Mammary epithelial cell (primary cell): ENCODE measurements at regions not wholly inside any gene's neighbourhood (a gene's known extent, or its start where the extent isn't known, plus 50 kb on each side); places are given as distances from the start of the nearest gene placed in this dataset.

Experiments
- EZH2 ChIP-seq: IDR thresholded peaks from 2 replicates; pipeline ENCODE4 v1.6.1; 2012; ENCODE audit warnings: low read length, inconsistent platforms, borderline replicate concordance
- TF ChIP-seq, protein P1 (sequence below), 2 donors: IDR thresholded peaks in 1 of 2; conservative IDR thresholded peaks in 1 of 2; 2 replicates each; pipeline ENCODE4 v1.5.1; 2011 to 2012; ENCODE audit warnings: inconsistent platforms in 2 of 2, low read length in 2 of 2, mild to moderate bottlenecking in 2 of 2, control low read depth in 1 of 2, low read depth in 1 of 2; ENCODE audit not compliant: insufficient read depth in 1 of 2; ENCODE audit errors: extremely low read depth in 1 of 2

DNA sequence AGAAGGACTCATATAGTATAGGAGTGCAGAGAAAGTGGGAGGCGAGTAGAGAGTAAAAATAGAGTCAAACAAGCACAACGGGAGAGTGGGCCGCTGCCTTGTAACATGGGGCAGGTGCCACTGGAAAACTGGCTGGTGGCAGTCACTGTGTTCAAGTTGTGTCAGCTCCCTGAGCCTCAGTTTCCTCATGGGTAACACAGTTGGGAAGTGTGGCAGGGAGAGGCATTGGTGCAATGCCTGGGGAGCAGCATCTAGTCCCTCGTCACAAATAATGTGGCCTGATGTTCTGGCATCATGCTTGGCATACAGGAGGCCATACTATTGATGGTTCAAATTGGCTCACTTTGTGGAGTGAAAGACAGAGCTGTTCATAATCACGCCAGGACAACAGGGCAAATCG lies 78.9 kb upstream of the SPON1 start:
- TF ChIP-seq, protein P1, sequence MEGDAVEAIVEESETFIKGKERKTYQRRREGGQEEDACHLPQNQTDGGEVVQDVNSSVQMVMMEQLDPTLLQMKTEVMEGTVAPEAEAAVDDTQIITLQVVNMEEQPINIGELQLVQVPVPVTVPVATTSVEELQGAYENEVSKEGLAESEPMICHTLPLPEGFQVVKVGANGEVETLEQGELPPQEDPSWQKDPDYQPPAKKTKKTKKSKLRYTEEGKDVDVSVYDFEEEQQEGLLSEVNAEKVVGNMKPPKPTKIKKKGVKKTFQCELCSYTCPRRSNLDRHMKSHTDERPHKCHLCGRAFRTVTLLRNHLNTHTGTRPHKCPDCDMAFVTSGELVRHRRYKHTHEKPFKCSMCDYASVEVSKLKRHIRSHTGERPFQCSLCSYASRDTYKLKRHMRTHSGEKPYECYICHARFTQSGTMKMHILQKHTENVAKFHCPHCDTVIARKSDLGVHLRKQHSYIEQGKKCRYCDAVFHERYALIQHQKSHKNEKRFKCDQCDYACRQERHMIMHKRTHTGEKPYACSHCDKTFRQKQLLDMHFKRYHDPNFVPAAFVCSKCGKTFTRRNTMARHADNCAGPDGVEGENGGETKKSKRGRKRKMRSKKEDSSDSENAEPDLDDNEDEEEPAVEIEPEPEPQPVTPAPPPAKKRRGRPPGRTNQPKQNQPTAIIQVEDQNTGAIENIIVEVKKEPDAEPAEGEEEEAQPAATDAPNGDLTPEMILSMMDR (conservative IDR thresholded peaks at IDR 0.05 in 1 of 2, IDR thresholded peaks at IDR 0.05 in 1 of 2; ENCODE audit: extremely low read depth in 1 of 2, insufficient read depth in 1 of 2, low read depth in 1 of 2, low read length in 2 of 2): no peak
- TF ChIP-seq EZH2: no peak
